ENCODE measurements at regions not wholly inside any gene's neighbourhood (a gene's known extent, or its start where the extent isn't known, plus 50 kb on each side); places are given as distances from the start of the nearest gene placed in this dataset.

- no peak for TF ChIP-seq TFAP4 (CRISPR knock-in tag; IDR thresholded peaks at IDR 0.05; ENCODE audit: borderline replicate concordance)
Measured at GRCh38 chr5:147957901-147958300, 51.6 kb upstream of the C5orf46 start (continued).

GRCh38 chr5:147956842-147957223 is 50.5 kb upstream of the C5orf46 start:
- DNase-seq (ENCODE audit: extremely low read depth in 1 of 4, low spot score in 3 of 4): no peak
- FAIRE-seq: no peak
- BruUV-seq (replicated peaks): no TSS peak
- Histone ChIP-seq H3K27me3 (ENCODE audit: control insufficient read depth in 2 of 2, insufficient read depth in 2 of 2, low read length in 2 of 2) (no peaks in the 10 kb centered on the region), H3K9me3 (replicated peaks; ENCODE audit: control insufficient read depth, insufficient read depth, low read depth, low read length) (no peaks in the 10 kb centered on the region), H3K79me2 (ENCODE audit: control insufficient read depth, insufficient read depth, low read length) (no peaks in the 10 kb centered on the region), H3K4me1 (replicated peaks in 1 of 2; ENCODE audit: control insufficient read depth in 2 of 2, insufficient read depth in 2 of 2, low read length in 2 of 2) (no peaks in the 10 kb centered on the region), H3K9ac (ENCODE audit: insufficient read depth in 1 of 2, low read depth in 2 of 2, low read length in 2 of 2) (no peak overlapping the region), H3K9me1 (ENCODE audit: control insufficient read depth, insufficient read depth, low read length) (no peaks in the 10 kb centered on the region), H3K27ac (ENCODE audit: extremely low read depth, low read depth, low read length) (no peak overlapping the region), H3K4me3 (no peak overlapping the region), H3K4me2 (ENCODE audit: insufficient read depth, low read length) (no peak overlapping the region), H4K20me1 (replicated peaks; ENCODE audit: control insufficient read depth, insufficient read depth, low read length) (no peaks in the 10 kb centered on the region), H3K36me3 (ENCODE audit: control insufficient read depth, insufficient read depth, low read length) (no peaks in the 10 kb centered on the region), H2AFZ (ENCODE audit: low read depth, low read length) (no peak overlapping the region)
- intact Hi-C loops (cut with micrococcal nuclease): no loop called here
- CTCF ChIA-PET (ENCODE audit: low intra/inter-chr PET ratio): no interaction called here
- no peak for TF ChIP-seq FOXA3 (CRISPR knock-in tag; conservative IDR thresholded peaks at IDR 0.05 in 1 of 2, IDR thresholded peaks at IDR 0.05 in 1 of 2)
- TF ChIP-seq ZSCAN32 (CRISPR knock-in tag; IDR thresholded peaks at IDR 0.05): no peak
- TF ChIP-seq NFE2 (IDR thresholded peaks at IDR 0.05; ENCODE audit: low read depth): no peak
- no peak for TF ChIP-seq ZNF584 (CRISPR knock-in tag; IDR thresholded peaks at IDR 0.05; ENCODE audit: low read depth)
- no peak for TF ChIP-seq SUPT5H (IDR thresholded peaks at IDR 0.05)
- no peak for TF ChIP-seq THAP12 (CRISPR knock-in tag; IDR thresholded peaks at IDR 0.05)
- TF ChIP-seq GMEB1 (CRISPR knock-in tag; IDR thresholded peaks at IDR 0.05): no peak
- TF ChIP-seq RBM14 (IDR thresholded peaks at IDR 0.05; ENCODE audit: borderline replicate concordance, insufficient read depth, low read depth, low read length): no peak
- no peak for TF ChIP-seq ATF1 (CRISPR knock-in tag; IDR thresholded peaks at IDR 0.05)
- no peak for TF ChIP-seq ATF1 (tag; IDR thresholded peaks at IDR 0.05)
- TF ChIP-seq NR3C1 (CRISPR knock-in tag; IDR thresholded peaks at IDR 0.05): no peak
- POLR2A ChIA-PET: interaction anchor here (1.1 kb wide), 1 partner anchor 8 kb away, joined by 4 read pairs; no protein-coding TSS in a partner anchor
- in situ Hi-C loops (cut with MboI): loop anchor here (25.0 kb wide), 1 partner anchor 755 kb away; no protein-coding TSS in a partner anchor
- 0% methylated on average over 2 of the region's 2 CpGs for whole genome bisulfite sequencing (ENCODE audit: insufficient coverage, low coverage, missing lambda C conversion rate)
- ATAC-seq: no peak

Measured in K562 (cell line).